Embryonic facial prominence (tissue), 1 donor: ENCODE measurements at regions not wholly inside any gene's neighbourhood (a gene's known extent, or its start where the extent isn't known, plus 50 kb on each side); places are given as distances from the start of the nearest gene placed in this dataset.

ENCODE experiments used
- DNase-seq: peaks from one replicate; pipeline ENCODE4 v3.0.0-alpha.2; 2016; ENCODE audit errors: extremely low spot score

DNA sequence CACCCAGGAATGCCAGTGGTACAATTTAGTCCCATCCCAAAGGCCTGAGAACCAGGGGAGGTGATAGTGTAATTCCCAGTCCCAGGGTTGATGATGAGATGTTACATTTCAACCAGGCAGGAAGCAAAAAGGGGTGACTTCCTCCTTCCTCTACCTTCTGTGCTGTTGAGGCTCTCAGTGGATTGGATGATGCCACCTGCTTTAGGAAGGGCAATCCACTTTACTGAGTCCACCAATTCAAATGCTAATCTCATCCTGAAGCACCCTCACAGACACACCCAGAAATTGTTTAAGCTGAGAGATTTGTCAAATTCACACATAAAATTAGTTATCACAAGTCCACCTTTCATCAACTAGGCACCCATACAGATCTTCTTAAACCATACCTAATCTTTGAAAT is 418.5 kb upstream of the GOLIM4 start:
- DNase-seq: no peak

DNA sequence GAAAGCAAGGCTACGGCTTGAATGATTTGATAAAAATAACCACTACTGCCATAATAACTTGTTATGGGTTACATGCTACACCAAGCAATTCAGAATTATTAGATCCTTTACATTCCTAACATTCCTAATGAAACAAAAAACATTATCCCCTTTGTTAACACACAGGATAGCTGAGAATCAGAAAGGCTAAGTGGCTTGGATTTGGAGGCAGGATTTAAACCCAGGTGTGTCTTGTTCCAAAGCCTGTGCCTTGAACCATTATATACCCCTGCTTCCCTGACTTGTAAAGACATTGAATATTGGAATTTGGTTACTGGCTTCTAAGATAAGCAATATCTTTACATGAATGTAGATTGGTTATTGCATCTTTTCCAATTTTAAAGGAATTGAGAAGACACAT is 417.1 kb upstream of the GOLIM4 start:
- no peak for DNase-seq

DNA sequence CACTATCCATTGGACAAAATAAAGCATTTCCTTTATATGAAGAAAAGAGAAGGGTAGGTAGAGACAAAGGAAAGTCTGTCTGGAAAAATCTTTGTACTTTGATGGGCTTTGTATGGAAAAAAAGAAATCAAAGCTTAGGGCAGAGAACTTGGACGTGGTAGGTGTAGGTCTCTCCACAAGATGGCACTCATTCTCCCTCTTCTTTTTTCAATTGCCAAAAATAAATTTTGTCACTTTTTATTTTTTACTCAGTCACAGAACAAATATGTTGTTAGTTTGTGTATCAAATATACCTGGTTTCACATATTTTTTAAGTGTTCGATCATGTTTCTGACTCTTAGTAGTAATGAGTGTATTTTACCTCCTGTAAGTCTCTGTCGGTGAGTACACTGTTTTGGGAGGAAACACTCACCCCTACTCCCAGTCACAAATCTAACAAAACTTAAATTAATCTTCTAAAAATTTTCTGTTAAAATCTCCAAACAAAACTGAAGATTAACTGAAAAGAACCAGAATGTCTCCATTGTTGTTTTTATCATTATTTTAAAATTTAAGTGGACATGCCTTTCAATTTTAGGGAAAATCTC is 415.8 kb upstream of the GOLIM4 start:
- DNase-seq: no peak

GRCh38 chr3:168506589-168506988 is 410.9 kb upstream of the GOLIM4 start:
- DNase-seq: no peak

- no peak for DNase-seq
Measured at GRCh38 chr3:168501570-168501969, 405.8 kb upstream of the GOLIM4 start.

GRCh38 chr3:168498194-168498593 is 402.5 kb upstream of the GOLIM4 start:
- no peak for DNase-seq

DNA sequence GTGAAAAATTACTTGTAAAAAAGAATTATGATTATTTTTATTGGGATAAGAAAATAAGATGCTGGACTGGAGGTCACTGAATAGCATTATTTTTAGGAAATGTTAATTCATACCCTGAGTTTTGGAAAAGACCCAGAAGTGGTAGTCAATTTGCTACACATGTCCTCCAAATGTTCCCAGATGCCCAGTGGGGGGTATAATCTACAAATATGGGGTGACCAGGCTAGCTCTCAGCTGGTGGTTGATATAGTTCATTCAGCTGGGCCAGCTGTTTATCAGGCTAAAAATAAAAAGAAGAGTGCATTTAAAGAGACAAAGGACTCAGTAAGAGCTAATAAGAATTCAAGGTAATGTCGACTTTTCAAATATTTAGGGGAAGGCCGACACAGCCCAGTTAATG is 402.0 kb upstream of the GOLIM4 start:
- no peak for DNase-seq

DNA sequence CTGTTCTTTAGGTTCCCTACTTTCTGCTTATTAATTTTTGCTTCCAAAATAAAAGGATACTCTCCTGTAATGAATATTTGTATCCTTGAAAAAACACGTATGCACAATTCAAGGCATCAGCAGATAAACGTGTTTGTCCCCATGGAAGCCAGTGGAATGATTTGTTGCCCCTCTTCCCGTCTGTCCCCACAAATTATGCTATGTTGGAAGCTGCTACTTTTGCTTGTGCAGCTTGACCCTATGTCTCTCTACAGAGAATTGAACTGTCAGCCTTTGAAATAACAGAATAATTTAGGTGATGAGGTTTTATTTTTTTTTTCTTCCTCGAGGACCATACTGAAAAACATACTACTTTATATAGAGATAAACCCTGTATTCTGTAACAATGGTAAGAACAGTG is 401.5 kb upstream of the GOLIM4 start:
- no peak for DNase-seq

DNA sequence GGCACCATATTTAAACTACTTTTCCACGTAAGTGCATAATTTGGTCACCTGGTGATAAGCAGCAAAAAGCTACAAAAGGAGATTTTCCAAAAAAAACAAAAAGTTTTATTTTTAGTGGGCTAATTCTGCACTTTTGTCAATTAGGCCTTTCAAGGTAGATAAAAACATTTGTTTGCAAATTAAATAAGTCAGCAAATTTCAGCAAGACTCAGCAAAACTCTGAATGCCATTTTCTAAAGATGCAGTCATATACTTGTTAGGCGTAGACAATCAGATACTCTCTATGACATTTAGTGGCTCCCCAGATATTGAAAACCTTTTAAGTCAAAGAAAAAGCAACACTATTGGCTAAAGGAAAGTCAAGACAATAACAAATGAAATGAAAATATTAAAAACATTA is 400.2 kb upstream of the GOLIM4 start:
- no peak for DNase-seq

DNA sequence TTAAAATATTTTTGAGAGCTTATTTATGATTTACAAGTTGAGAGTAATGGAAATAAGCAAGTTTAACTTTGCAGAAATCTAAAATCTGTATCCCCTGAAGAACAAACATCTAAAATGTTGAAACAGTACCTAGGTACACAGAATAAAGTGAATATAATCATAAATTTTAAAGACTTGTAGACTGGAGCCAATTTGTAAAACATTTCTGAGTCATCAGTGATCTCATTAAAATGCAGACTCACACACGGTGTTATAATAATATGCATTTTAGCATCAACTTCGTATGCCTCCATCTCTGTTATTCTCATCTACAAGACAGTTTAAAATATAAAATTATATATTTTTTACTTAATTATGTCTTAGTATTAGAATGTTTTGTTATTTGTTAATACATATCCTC is 399.5 kb upstream of the GOLIM4 start:
- DNase-seq: no peak

GRCh38 chr3:168493412-168494205 is 397.9 kb upstream of the GOLIM4 start:
- no peak for DNase-seq

DNA sequence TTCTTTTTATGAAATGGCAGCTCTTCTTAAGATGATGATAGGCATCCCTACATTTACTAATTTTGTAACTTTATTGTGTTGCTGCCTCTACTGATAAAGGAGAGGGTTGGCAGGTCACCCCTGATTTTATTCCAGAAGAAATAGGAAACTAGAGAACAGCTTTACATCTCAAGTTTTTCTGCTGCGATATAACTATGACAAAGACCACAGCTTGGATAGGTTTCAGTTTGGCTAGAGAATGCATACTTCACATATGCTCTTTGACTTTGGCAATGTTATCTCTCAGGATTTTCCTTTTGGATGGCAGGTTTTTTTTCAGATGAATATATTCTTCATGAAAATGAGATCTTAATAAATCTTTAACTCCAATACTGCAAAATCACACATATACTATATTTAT is 395.3 kb upstream of the GOLIM4 start:
- DNase-seq: no peak

DNA sequence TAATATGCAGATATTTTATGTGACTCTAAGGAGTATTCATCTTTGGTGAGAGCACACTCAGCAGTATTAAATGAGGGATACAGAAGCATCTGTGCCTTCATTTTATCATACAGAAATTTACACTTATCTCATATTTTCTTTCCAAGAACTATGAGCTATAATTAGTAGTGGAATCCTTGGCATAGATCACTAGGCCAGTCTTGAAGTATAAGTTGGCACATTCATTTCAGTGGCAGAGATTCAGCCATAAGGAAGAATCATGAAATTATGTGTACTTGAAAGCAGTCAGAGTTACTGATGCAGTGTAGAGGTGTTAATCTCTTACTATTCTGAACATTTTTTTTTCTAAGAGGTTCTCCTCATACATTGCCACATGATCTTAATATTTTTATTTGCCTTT is 393.6 kb upstream of the GOLIM4 start:
- DNase-seq: no peak

DNA sequence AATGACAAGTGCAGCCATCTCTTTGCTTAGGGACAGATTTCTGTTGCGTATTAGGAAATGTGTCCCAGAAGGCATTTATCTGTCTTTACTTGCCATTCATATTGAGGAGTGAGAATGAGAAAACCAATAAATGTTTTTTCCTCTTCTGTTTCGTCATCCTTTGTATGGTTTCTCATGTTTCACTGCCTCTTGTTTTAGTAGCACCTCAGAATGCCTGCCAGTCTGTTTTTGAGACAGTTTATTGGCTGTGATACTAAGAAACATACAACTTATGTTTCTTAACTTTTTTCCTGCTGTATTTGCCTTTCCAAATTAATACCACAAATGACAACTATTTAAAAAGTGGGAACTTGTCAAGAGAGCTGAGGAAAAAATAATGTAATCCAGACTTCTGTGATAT is 390.2 kb upstream of the GOLIM4 start:
- DNase-seq: no peak

- DNase-seq: no peak
Measured at GRCh38 chr3:168476360-168476980, 380.7 kb upstream of the GOLIM4 start.

- no peak for DNase-seq
Measured at GRCh38 chr3:168475704-168476103, 380.0 kb upstream of the GOLIM4 start.

- no peak for DNase-seq
Measured at GRCh38 chr3:168473334-168473890, 377.7 kb upstream of the GOLIM4 start.

DNA sequence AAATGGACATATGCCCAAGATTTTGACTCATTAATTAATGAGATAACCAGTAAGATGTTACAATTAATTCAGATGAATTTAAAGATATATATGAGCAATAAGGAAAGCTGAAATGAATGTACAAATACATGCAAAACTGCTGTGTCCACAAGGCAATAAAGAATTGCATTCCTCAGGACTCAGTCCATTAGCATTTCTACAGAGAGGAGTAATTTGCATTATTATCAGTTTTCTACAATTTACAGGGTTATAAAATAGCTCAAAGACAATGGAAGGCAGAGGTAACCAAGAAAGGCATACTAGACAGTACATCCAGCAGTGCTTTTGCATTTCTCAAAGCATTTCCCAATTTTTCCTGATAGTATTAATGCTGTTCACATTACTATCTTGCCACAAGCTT is 377.1 kb upstream of the GOLIM4 start:
- DNase-seq: no peak

DNA sequence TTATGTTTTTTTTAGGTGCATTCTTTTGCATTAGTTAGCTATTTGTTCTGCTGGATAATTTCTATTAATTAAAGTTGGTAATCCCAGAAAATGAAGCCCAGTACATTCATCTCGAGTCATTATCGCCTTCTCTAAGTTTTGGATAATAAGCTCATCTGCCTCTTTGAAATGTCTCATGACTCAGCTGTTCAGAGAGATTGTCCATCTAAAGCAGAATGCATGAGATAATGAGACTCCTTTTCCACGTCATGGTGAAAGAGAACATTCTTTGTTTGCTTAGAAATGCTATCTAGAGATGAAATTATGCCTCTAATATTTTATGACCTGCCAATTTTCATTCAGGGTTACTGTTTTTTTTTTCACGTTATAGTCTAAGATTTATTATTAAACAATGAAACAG is 374.7 kb upstream of the GOLIM4 start:
- no peak for DNase-seq

DNA sequence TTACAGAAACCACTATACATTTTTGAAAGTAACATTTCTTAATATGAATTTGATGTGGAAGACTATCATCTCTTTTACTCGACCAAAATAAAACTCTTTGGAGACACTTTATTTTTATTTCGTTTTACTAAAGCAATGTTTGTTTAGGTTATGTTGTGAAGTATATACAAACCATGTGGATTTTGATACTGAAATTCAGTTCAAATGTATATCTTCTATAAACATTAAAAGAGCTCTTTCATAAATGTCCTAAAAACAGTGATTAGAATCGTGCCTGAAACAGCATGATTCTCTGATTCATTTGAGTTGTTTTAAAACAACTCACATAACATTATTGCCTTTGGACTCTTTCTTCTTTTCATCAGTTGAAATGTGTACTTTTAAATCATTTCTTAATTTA is 373.7 kb upstream of the GOLIM4 start:
- DNase-seq: no peak

DNA sequence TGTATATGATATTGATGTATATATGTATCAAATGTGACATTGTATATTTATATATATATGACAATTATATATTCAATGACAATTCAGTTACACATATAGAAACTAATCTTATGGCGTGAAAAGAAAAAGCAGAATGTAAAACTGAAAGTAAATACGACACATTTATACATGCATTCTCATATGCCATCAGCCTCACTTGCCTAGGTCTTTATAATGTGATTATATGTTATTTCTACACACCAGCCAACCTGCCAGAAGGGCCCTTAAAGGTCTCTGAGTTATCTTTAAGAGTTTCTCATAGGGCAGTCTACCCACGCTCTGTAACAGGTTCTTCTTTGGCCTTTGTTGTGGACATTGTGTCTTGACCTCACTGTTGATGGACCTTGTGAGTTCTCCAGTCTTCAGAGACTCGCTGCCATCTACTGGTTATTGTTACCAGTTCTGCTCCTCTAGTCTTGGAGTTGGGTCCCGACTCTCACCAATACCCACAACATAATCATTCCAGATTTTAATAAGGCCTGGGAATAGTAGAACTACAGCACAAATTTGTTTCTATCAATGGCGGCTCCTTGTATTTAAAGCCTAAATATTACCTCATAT is 371.5 kb upstream of the GOLIM4 start:
- no peak for DNase-seq

GRCh38 chr3:168461793-168462192 is 366.1 kb upstream of the GOLIM4 start:
- no peak for DNase-seq
